IMR-90 (cell line): ENCODE measurements at regions not wholly inside any gene's neighbourhood (a gene's known extent, or its start where the extent isn't known, plus 50 kb on each side); places are given as distances from the start of the nearest gene placed in this dataset.

Experiments used
- ATAC-seq: fragments of 200-7000 bp; cut with Tn5 transposase; 2 replicates; pipeline ENCODE4 v1.9.1; 2020; ENCODE audit warnings: low read depth, mild to moderate bottlenecking, moderate library complexity
- BruUV-seq: library from RNA; stranded (reverse); fragments of 400-500 nt; replicated peaks from 2 replicates; lab custom pipeline; 2021; lab: Mats Ljungman, UMichigan
- CTCF ChIA-PET: fragments of 300-600 bp; formaldehyde crosslinking; extraction: SDS; loops from one replicate; lab custom pipeline; 2021; ENCODE audit warnings: antibody characterized with exemption; lab: Yijun Ruan, JAX
- POLR2A ChIA-PET: fragments of 300-600 bp; sonication (Branson Sonifier 250); formaldehyde crosslinking; loops from one replicate; lab custom pipeline; 2022; ENCODE audit warnings: antibody characterized with exemption; ENCODE audit not compliant: unreplicated experiment; lab: Charles Lee
- DNase-seq: peaks from one replicate; pipeline ENCODE4 v3.0.0; 2013
- H2AFZ ChIP-seq: replicated peaks from 2 replicates; pipeline ENCODE3; 2013; ENCODE audit warnings: low read length, mild to moderate bottlenecking; ENCODE audit not compliant: poor library complexity
- H2AK5ac ChIP-seq: 2 replicates; pipeline ENCODE4 v1.6.1; 2013; ENCODE audit warnings: low read depth, low read length, inconsistent platforms
- H2AK9ac ChIP-seq: replicated peaks from 2 replicates; pipeline ENCODE3; 2013; ENCODE audit warnings: mild to moderate bottlenecking, low read depth, low read length, moderate library complexity; ENCODE audit not compliant: poor library complexity
- H2BK120ac ChIP-seq: 2 replicates; pipeline ENCODE4 v1.6.1; 2013; ENCODE audit warnings: low read depth, low read length, inconsistent platforms
- H2BK15ac ChIP-seq: 3 replicates; pipeline ENCODE4 v1.6.1; 2013; ENCODE audit warnings: low read depth, low read length, inconsistent platforms
- H2BK20ac ChIP-seq: 2 replicates; pipeline ENCODE4 v1.6.1; 2013; ENCODE audit warnings: low read depth, mild to moderate bottlenecking, inconsistent platforms, low read length, moderate library complexity
- H2BK5ac ChIP-seq: 2 replicates; pipeline ENCODE4 v1.6.1; 2013; ENCODE audit warnings: mild to moderate bottlenecking, low read depth, low read length, inconsistent platforms; ENCODE audit not compliant: poor library complexity, severe bottlenecking
- H3K14ac ChIP-seq: replicated peaks from 2 replicates; pipeline ENCODE4 v1.6.1; 2013; ENCODE audit warnings: low read depth, low read length, inconsistent platforms
- H3K18ac ChIP-seq: 2 replicates; pipeline ENCODE4 v1.6.1; 2013; ENCODE audit warnings: low read depth, low read length, control low read depth
- H3K23ac ChIP-seq: 2 replicates; pipeline ENCODE4 v1.6.1; 2013; ENCODE audit warnings: low read depth, low read length, inconsistent platforms
- H3K27ac ChIP-seq: 2 replicates; pipeline ENCODE4 v1.5.1; 2013; ENCODE audit warnings: mild to moderate bottlenecking, control low read depth, low read length; ENCODE audit not compliant: insufficient read depth
- H3K27me3 ChIP-seq: 2 replicates; pipeline ENCODE4 v1.6.1; 2013; ENCODE audit warnings: low read length; ENCODE audit not compliant: control insufficient read depth, insufficient read depth
- H3K36me3 ChIP-seq: 2 replicates; pipeline ENCODE4 v1.6.1; 2013; ENCODE audit warnings: low read length, mixed read lengths; ENCODE audit not compliant: control insufficient read depth, insufficient read depth
- H3K4ac ChIP-seq: 2 replicates; pipeline ENCODE4 v1.6.1; 2013; ENCODE audit warnings: low read depth, low read length, inconsistent platforms
- H3K4me1 ChIP-seq: 2 replicates; pipeline ENCODE4 v1.6.1; 2013; ENCODE audit warnings: low read length, mixed read lengths; ENCODE audit not compliant: control insufficient read depth, insufficient read depth
- H3K4me2 ChIP-seq: 2 replicates; pipeline ENCODE4 v1.6.1; 2013; ENCODE audit warnings: low read depth, mild to moderate bottlenecking, control low read depth, low read length, moderate library complexity
- H3K4me3 ChIP-seq: 2 replicates; pipeline ENCODE4 v1.5.1; 2013; ENCODE audit warnings: low read depth, mild to moderate bottlenecking, control low read depth, low read length, moderate library complexity; ENCODE audit not compliant: insufficient read depth
- H3K56ac ChIP-seq: 2 replicates; pipeline ENCODE4 v1.6.1; 2013; ENCODE audit warnings: low read length, inconsistent platforms; ENCODE audit not compliant: insufficient read depth; ENCODE audit errors: extremely low read depth
- H3K79me1 ChIP-seq, 2 experiments: 2 replicates each; pipeline ENCODE4 v1.6.1; 2013; ENCODE audit warnings: low read length in 2 of 2, inconsistent platforms in 1 of 2, low read depth in 1 of 2
- H3K9ac ChIP-seq: 2 replicates; pipeline ENCODE4 v1.6.1; 2013; ENCODE audit warnings: low read depth, low read length, control low read depth
- H3K9me1 ChIP-seq: 2 replicates; pipeline ENCODE4 v1.6.1; 2013; ENCODE audit warnings: low read length, inconsistent platforms; ENCODE audit not compliant: insufficient read depth
- H3K9me3 ChIP-seq: 2 replicates; pipeline ENCODE4 v1.6.1; 2013; ENCODE audit warnings: low read length; ENCODE audit not compliant: control insufficient read depth, insufficient read depth
- H4K20me1 ChIP-seq: 2 replicates; pipeline ENCODE4 v1.6.1; 2013; ENCODE audit warnings: low read length, inconsistent platforms; ENCODE audit not compliant: insufficient read depth
- H4K5ac ChIP-seq: 2 replicates; pipeline ENCODE4 v1.6.1; 2013; ENCODE audit warnings: mild to moderate bottlenecking, low read depth, low read length, control low read depth
- H4K8ac ChIP-seq, 2 experiments: 2 replicates each; pipeline ENCODE4 v1.6.1; 2013; ENCODE audit warnings: low read depth in 2 of 2, low read length in 2 of 2, control low read depth in 1 of 2, inconsistent platforms in 1 of 2
- H4K91ac ChIP-seq: 2 replicates; pipeline ENCODE4 v1.6.1; 2013; ENCODE audit warnings: low read depth, low read length, inconsistent platforms; ENCODE audit not compliant: insufficient read depth
- MXI1 ChIP-seq: IDR thresholded peaks from 2 replicates; pipeline ENCODE4 v1.6.1; 2012; ENCODE audit warnings: low read depth, mild to moderate bottlenecking, low read length, moderate library complexity, borderline replicate concordance
- WGBS, 2 experiments: methylation state at CpG; one replicate each; pipeline versions ENCODE4 v1.1.5 to v1.1.7; 2013; ENCODE audit warnings: missing lambda C conversion rate in 2 of 2; ENCODE audit not compliant: insufficient read length in 1 of 2; ENCODE audit errors: extremely low coverage in 2 of 2; 5-methylcytosine and 5-hydroxymethylcytosine counted together
- dilution Hi-C: fragments of 300-500 bp; cut with HindIII; formaldehyde crosslinking; loops from one replicate; pipeline ENCODE4 v1.14.3; 2018; ENCODE audit warnings: low sequenced_read_pairs; ENCODE audit not compliant: unreplicated experiment
- in situ Hi-C: fragments of 300-500 bp; cut with MboI; formaldehyde crosslinking; loops from 3 replicates; pipeline ENCODE4 v1.14.3; 2019; ENCODE audit warnings: low sequenced_read_pairs, inconsistent platforms, mixed read lengths
- intact Hi-C: fragments of 100-400 bp; cut with micrococcal nuclease; formaldehyde crosslinking; loops from 2 replicates; pipeline ENCODE4 v1.10.0; 2022

DNA sequence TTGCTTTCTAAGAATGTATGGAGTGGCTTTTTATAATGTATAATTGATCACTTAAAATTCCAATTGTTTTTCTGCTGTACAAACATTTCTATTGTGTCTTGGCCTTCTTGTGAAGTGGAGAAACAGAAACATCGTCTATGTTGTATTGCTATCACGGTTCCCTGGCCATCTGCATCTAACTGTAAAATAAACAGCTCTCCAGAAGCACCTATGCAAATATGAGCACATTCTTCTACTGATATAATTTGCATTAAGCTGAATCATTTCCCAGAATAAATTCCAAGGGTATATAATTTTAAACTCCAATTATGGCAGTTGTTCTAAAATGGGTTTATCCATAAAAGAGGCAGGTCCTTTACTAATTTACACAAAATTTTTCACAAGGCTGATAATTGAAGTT, 261.6 kb upstream of the STS start:
- no peak for TF ChIP-seq MXI1
- dilution Hi-C loops (no loop called here), in situ Hi-C loops (no loop called here), intact Hi-C loops (no loop called here)
- WGBS, 2 experiments, result no CpG with 5 or more reads among the region's 2 CpGs
- Histone ChIP-seq H3K4me2 (no peak overlapping the region), H2BK20ac (no peak overlapping the region), H3K9me1 (no peaks in the 10 kb centered on the region), H2BK120ac (no peak overlapping the region), H3K27ac (no peak overlapping the region), H2AK9ac (no peak overlapping the region), H4K20me1 (no peaks in the 10 kb centered on the region), H3K14ac (no peak overlapping the region), H3K18ac (no peak overlapping the region), H2AFZ (no peak overlapping the region), H2BK5ac (no peak overlapping the region), H3K27me3 (no peaks in the 10 kb centered on the region), H3K23ac (no peak overlapping the region), H4K91ac (no peak overlapping the region), H4K5ac (no peak overlapping the region), H3K9ac (no peak overlapping the region), H2AK5ac (no peak overlapping the region), H2BK15ac (no peak overlapping the region), H3K4me3 (no peak overlapping the region), H3K4me1 (no peaks in the 10 kb centered on the region), H3K4ac (no peak overlapping the region), H3K56ac (no peak overlapping the region), H3K36me3 (no peaks in the 10 kb centered on the region), H3K9me3 (peaks cover 7% of the 10 kb centered on the region; the same call in 1 of the 2 replicates), H4K8ac (no peak overlapping the region), H3K79me1 (no peaks in the 10 kb centered on the region)
- no peak for ATAC-seq
- DNase-seq, result no peak
- ChIA-PET POLR2A (no interaction called here), CTCF (no interaction called here)
- no TSS peak for BruUV-seq
